Ishikawa (cell line): ENCODE measurements at regions not wholly inside any gene's neighbourhood (a gene's known extent, or its start where the extent isn't known, plus 50 kb on each side); places are given as distances from the start of the nearest gene placed in this dataset.

ENCODE experiments used
- CEBPB ChIP-seq: IDR thresholded peaks from 2 replicates; pipeline ENCODE4 v1.6.1; 2012
- CREB1 ChIP-seq: IDR thresholded peaks from 2 replicates; pipeline ENCODE4 v1.6.1; 2012; ENCODE audit warnings: low read depth
- EGR1 ChIP-seq: IDR thresholded peaks from 2 replicates; pipeline ENCODE4 v1.6.1; 2012
- EP300 ChIP-seq: IDR thresholded peaks from 2 replicates; pipeline ENCODE4 v1.6.1; 2012; ENCODE audit warnings: borderline replicate concordance
- NFIC ChIP-seq: IDR thresholded peaks from 2 replicates; pipeline ENCODE4 v1.6.1; 2012
- RAD21 ChIP-seq: IDR thresholded peaks from 2 replicates; pipeline ENCODE4 v1.6.1; 2012; ENCODE audit warnings: low read depth
- TAF1 ChIP-seq: IDR thresholded peaks from 2 replicates; pipeline ENCODE4 v1.6.1; 2012; ENCODE audit warnings: low read depth, mild to moderate bottlenecking
- TEAD4 ChIP-seq: IDR thresholded peaks from 2 replicates; pipeline ENCODE4 v1.6.1; 2012
- TF ChIP-seq, protein P1 (sequence below): IDR thresholded peaks from 2 replicates; pipeline ENCODE4 v1.6.1; 2012
- TF ChIP-seq, protein P2 (sequence below): IDR thresholded peaks from 2 replicates; pipeline ENCODE4 v1.6.1; 2012; ENCODE audit warnings: low read depth, mild to moderate bottlenecking
- TF ChIP-seq, protein P3 (sequence below): IDR thresholded peaks from 2 replicates; pipeline ENCODE4 v1.6.1; 2012

DNA sequence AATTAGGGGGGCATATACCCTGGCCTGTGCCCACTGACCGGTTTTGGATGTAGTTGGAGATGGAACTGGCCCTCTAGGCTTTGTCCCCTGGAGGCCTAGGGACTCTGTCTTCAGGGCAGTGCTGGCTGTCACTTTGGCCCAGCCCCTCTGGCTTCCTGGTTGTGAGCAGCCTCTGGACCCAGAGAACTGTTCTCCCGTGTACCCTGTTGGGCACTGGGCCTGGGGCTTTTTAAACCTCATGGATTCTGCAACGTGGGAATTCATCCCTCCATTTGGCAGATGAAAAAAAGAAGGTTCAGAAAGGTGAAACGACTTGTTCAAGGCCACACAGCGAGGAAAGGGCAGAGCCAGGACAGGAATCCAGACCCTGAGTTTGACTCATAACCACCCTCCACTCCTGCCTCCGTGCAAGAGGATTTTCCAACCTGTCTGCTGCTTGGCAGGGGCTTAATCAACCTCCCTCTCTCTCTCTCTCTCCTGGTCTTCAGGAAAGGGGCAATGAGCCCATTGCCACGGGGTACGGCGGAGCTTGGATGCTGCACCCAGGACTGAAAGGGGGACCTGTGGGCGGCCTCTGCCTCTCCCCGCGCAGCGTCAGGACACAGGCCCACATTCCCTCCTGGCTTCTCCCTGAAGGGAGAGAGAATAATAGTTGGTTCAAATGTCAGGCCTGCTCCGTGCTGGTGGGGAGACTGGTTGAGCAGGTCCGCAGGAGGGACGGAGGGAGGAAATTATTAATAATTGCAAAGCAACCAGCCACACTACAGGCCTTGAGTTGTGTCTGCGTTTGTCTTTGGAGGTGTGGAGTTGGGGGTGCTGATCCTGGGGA lies 56.0 kb downstream of the CEBPB start:
- TF ChIP-seq NFIC (peak; percentile 75), TEAD4 (peak; percentile 83), RAD21 (peak; percentile 27; the same call in 1 of the 2 replicates), TAF1 (no peak; the same call in 1 of the 2 replicates), CREB1 (no peak), CEBPB (no peak), EGR1 (0 out of 2 replicates have a peak, but pooled peaks have one; percentile 38), EP300 (peak; percentile 85)
- TF ChIP-seq, protein P1, sequence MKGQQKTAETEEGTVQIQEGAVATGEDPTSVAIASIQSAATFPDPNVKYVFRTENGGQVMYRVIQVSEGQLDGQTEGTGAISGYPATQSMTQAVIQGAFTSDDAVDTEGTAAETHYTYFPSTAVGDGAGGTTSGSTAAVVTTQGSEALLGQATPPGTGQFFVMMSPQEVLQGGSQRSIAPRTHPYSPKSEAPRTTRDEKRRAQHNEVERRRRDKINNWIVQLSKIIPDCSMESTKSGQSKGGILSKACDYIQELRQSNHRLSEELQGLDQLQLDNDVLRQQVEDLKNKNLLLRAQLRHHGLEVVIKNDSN = no peak; the same call in 1 of the 2 replicates
- TF ChIP-seq, protein P2, sequence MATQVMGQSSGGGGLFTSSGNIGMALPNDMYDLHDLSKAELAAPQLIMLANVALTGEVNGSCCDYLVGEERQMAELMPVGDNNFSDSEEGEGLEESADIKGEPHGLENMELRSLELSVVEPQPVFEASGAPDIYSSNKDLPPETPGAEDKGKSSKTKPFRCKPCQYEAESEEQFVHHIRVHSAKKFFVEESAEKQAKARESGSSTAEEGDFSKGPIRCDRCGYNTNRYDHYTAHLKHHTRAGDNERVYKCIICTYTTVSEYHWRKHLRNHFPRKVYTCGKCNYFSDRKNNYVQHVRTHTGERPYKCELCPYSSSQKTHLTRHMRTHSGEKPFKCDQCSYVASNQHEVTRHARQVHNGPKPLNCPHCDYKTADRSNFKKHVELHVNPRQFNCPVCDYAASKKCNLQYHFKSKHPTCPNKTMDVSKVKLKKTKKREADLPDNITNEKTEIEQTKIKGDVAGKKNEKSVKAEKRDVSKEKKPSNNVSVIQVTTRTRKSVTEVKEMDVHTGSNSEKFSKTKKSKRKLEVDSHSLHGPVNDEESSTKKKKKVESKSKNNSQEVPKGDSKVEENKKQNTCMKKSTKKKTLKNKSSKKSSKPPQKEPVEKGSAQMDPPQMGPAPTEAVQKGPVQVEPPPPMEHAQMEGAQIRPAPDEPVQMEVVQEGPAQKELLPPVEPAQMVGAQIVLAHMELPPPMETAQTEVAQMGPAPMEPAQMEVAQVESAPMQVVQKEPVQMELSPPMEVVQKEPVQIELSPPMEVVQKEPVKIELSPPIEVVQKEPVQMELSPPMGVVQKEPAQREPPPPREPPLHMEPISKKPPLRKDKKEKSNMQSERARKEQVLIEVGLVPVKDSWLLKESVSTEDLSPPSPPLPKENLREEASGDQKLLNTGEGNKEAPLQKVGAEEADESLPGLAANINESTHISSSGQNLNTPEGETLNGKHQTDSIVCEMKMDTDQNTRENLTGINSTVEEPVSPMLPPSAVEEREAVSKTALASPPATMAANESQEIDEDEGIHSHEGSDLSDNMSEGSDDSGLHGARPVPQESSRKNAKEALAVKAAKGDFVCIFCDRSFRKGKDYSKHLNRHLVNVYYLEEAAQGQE = no peak
- TF ChIP-seq, protein P3, sequence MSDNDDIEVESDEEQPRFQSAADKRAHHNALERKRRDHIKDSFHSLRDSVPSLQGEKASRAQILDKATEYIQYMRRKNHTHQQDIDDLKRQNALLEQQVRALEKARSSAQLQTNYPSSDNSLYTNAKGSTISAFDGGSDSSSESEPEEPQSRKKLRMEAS = peak; percentile 69
